HG03097 (cell line): ENCODE measurements at regions not wholly inside any gene's neighbourhood (a gene's known extent, or its start where the extent isn't known, plus 50 kb on each side); places are given as distances from the start of the nearest gene placed in this dataset.
"Not testable (repeated sequence)": the region's sequence is repeated elsewhere in the genome, so short reads cannot be mapped to it uniquely, and the experiment has no call there.

Source experiments
- ATAC-seq: cut with Tn5 transposase; IDR thresholded peaks from one replicate; pipeline ENCODE4 v1.9.1; 2021; ENCODE audit not compliant: unreplicated experiment, low FRiP score

- ATAC-seq, result no peak
Measured at GRCh38 chr14:85071447-85071846, 458.5 kb upstream of the FLRT2 start.

- ATAC-seq, result no peak
Measured at GRCh38 chr14:85074955-85075354, 455.0 kb upstream of the FLRT2 start.

- no peak for ATAC-seq
Measured at GRCh38 chr14:85075694-85076476, 454.1 kb upstream of the FLRT2 start.

GRCh38 chr14:85077716-85078115 is 452.2 kb upstream of the FLRT2 start:
- not testable (repeated sequence) for ATAC-seq

- ATAC-seq, result no peak
Measured at GRCh38 chr14:85079842-85080730, 449.9 kb upstream of the FLRT2 start.

GRCh38 chr14:85084344-85084743 is 445.6 kb upstream of the FLRT2 start:
- ATAC-seq, result no peak

- ATAC-seq, result no peak
Measured at GRCh38 chr14:85085981-85086380, 444.0 kb upstream of the FLRT2 start.

- ATAC-seq, result no peak
Measured at GRCh38 chr14:85087201-85087600, 442.7 kb upstream of the FLRT2 start.

- ATAC-seq, result no peak
Measured at GRCh38 chr14:85088192-85088591, 441.8 kb upstream of the FLRT2 start.

GRCh38 chr14:85090681-85091080 is 439.3 kb upstream of the FLRT2 start:
- no peak for ATAC-seq

GRCh38 chr14:85093631-85094330 is 436.2 kb upstream of the FLRT2 start:
- ATAC-seq, result no peak

- ATAC-seq, result no peak
Measured at GRCh38 chr14:85102591-85102990, 427.4 kb upstream of the FLRT2 start.

GRCh38 chr14:85106506-85106905 is 423.4 kb upstream of the FLRT2 start:
- ATAC-seq, result no peak

- ATAC-seq, result no peak
Measured at GRCh38 chr14:85112762-85113161, 417.2 kb upstream of the FLRT2 start.

GRCh38 chr14:85115921-85116320 is 414.0 kb upstream of the FLRT2 start:
- ATAC-seq, result no peak

GRCh38 chr14:85118274-85118673 is 411.7 kb upstream of the FLRT2 start:
- ATAC-seq, result no peak

GRCh38 chr14:85122690-85123089 is 407.3 kb upstream of the FLRT2 start:
- ATAC-seq, result no peak

- no peak for ATAC-seq
Measured at GRCh38 chr14:85123755-85124154, 406.2 kb upstream of the FLRT2 start.

GRCh38 chr14:85124631-85125290 is 405.2 kb upstream of the FLRT2 start:
- no peak for ATAC-seq

GRCh38 chr14:85125291-85125670 is 404.7 kb upstream of the FLRT2 start:
- ATAC-seq, result no peak

GRCh38 chr14:85129921-85130320 is 400.0 kb upstream of the FLRT2 start:
- no peak for ATAC-seq
